SIG-M5 treated with dmso at 0.1 percent for 504 hours (cell line): ENCODE measurements at regions not wholly inside any gene's neighbourhood (a gene's known extent, or its start where the extent isn't known, plus 50 kb on each side); places are given as distances from the start of the nearest gene placed in this dataset.
"Not testable (repeated sequence)": the region's sequence is repeated elsewhere in the genome, so short reads cannot be mapped to it uniquely, and the experiment has no call there.

ENCODE experiments used
- DNase-seq: peaks from one replicate; lab custom pipeline; 2025; ENCODE audit not compliant: unreplicated experiment; lab: John Stamatoyannopoulos, UW

- DNase-seq, result no peak
Measured at GRCh38 chr7:36058020-36058592, 94.9 kb upstream of the EEPD1 start.

DNA sequence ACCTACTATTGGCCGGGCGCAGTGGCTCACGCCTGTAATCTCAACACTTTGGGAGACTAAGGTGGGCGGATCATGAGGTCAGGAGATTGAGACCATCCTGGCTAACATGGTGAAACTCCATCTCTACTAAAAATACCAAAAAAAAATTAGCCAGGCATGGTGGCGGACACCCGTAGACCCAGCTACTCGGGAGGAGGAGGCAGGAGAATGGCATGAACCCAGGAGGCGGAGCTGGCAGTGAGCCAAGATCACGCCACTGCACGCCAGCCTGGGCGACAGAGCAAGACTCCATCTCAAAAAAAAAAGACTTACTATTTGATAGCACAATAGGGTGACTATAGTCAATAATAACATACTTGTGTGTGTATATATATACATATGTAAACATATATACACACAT, 92.7 kb upstream of the EEPD1 start:
- not testable (repeated sequence) for DNase-seq

DNA sequence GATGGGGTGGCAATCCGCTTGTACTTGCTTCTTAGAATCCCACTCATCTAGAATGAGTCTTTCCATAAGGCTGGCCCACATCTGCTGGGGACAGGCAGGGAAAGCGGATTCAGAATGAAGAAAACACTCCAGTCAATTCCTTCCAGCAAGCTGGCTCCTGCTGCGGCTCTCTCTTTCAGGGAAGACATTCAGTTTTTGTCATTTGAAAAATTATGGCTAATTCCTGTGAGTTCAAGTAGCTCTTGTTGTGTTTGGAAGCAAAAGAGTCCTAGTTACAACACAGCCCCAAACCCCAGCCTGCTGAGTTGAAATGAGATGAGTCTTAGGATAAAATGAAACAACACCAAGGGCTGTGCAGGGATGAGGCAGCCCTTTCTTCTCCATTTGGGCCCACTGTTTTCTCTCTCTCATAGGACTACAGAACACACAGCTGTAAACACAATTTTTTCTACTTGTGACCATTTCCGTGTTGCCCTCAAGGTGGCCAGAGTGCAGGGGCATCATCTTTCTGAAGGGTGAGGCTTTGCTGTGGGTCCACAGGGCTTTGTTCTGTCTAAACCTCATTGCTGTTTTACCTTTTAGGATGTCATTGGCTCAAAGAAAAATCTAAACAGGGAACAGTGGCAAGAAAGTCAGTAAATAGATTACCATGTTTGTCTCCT, 90.8 kb upstream of the EEPD1 start:
- DNase-seq, result no peak

- no peak for DNase-seq
Measured at GRCh38 chr7:36064676-36065075, 88.4 kb upstream of the EEPD1 start.

DNA sequence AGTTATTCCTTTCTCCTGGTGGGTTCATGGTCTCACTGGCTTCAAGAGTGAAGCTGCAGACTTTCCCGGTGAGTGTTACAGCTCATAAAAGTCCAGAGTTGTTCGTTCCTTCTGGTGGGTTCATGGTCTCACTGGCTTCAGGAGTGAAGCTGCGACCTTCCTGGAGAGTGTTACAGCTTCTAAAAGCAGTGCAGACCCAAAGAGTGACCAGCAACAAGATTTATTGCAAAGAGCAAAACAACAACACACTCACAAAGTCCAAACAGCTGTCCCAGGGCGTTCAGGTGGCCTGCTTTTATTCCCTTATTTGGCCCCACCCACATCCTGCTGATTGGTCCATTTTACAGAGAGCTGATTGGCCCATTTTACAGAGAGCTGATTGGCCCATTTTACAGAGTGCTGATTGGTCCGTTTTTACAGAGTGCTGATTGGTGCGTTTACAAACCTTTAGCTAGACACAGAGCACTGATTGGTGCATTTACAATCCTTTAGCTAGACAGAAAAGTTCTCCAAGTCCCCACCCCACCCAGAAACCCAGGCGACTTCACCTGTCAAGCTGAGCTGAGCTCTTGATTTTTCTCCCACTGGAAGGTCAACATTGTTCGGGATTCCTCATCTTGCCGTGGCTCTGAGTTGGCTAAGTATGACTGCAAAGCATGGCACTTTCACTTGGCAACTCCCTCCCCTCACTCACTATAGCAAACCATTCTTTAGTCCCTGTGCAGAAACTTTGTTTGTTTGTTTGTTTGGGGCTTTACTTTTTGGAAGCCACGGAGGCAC, 87.3 kb upstream of the EEPD1 start:
- DNase-seq, result not testable (repeated sequence)

- no peak for DNase-seq
Measured at GRCh38 chr7:36066343-36066664, 86.8 kb upstream of the EEPD1 start.

DNA sequence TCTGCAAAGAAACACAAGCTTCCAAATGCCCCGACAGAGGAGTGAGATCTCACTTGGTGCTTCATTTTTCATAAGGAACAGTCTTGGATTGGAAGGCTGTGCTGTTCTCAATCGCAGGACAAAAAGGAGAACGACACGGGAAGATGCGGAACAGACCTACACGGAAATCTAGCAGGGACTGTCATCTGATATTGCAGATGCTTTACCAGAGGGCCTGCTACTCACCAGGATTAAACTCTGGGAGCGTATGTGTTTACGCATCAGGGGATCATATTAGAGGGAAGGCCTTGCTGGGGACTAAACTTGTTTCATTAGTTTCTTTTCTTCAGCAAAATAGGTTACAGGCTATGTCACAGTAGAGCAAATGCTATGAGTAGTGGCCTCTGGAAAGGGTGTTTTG, 82.8 kb upstream of the EEPD1 start:
- DNase-seq, result no peak

DNA sequence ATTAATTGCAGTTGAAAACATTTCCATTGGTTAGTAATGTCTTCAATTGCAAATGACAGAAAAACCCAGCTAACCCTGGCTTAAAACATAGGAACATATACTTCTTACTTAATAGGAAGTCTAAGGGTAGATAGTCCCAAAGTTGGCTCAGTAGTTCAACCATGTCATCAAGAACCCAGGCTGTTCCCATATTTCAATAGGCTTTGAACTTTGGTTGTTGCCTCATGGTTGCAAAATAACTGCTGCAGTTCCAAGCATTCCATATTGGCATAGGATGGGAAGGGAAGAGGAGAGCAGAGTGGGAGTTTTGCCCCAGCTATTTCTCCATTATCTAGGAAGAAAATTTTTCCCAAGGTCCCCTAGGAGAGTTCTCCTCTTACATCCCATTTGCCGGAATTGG, 81.4 kb upstream of the EEPD1 start:
- no peak for DNase-seq

DNA sequence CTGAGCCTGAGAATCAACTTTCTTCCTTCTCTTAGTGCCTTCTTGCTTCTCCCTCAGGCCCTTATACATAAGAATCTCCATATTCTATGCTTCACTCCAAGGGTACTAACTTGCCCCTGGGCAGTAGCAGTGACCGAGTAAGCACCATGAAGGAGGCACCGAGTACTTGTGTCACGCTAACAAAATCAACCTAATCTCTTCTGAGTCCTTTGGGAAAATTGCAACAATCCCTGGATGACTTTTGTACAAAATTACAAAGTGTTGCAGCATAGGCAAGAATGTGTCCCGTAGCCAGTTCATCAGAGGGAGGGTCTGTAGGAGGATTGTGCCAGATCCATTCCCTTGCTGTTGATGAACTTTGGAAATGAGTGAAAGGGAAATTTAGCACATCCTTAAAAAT, 80.4 kb upstream of the EEPD1 start:
- DNase-seq, result no peak

GRCh38 chr7:36075561-36075960, 77.5 kb upstream of the EEPD1 start:
- no peak for DNase-seq

DNA sequence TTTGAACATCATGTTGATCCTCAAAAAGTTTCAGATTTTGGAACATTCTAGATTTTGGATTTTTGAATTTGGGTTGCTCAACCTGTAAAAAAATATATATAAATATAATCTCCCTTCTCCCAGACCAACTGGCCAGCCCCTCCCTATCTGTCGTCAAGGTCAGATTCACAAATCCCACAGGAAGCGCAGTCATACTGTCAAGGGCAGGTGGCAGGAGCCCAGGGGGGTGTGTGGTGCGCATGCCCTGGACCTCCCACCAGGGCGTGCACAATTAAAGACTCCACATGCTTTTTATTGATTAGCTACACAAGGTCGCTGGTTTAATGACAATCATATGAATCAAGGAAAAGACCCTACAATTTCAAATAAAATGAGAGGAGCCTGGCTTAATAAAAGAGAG, 77.0 kb upstream of the EEPD1 start:
- DNase-seq, result no peak

GRCh38 chr7:36078816-36079360, 74.2 kb upstream of the EEPD1 start:
- no peak for DNase-seq

GRCh38 chr7:36079446-36080025, 73.5 kb upstream of the EEPD1 start:
- no peak for DNase-seq

- DNase-seq, result no peak
Measured at GRCh38 chr7:36080843-36081242, 72.2 kb upstream of the EEPD1 start.

- DNase-seq, result no peak
Measured at GRCh38 chr7:36082216-36082615, 70.8 kb upstream of the EEPD1 start.

- no peak for DNase-seq
Measured at GRCh38 chr7:36082910-36083309, 70.1 kb upstream of the EEPD1 start.

DNA sequence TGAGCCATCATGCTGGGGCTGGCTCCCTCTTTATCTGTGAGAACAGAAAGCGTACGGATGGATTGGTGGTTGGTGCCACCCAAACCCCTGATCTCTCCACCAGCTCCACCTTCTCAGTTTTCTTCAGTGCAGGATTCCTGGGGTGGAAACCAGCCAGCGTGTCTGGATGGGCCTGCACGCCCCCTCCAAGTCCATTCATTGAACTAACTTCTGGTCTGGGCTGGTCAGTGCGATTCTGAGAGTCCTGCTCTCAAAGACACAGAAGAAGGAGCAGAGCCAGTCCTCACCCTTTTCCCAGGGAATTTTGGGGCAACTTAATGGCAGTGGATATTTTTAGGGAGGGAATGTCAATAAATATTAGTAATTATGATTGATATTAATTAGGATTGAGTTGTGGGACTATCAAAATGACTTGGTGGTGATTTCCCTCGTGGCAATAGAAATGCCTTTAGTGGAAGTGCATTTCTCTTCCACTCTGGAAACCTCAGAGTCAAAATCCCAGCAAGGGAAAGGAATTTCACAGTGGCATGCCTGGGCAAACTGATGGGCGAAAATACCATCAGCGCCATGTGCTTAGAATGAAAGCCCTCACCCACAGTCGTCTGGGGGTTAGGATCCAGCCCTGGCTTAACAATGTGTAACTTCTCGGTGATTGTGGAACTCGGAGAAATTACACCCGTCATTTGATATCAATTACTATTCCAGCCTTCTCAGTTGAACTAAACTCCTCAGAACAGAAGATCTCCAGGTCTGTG, 69.3 kb upstream of the EEPD1 start:
- no peak for DNase-seq

DNA sequence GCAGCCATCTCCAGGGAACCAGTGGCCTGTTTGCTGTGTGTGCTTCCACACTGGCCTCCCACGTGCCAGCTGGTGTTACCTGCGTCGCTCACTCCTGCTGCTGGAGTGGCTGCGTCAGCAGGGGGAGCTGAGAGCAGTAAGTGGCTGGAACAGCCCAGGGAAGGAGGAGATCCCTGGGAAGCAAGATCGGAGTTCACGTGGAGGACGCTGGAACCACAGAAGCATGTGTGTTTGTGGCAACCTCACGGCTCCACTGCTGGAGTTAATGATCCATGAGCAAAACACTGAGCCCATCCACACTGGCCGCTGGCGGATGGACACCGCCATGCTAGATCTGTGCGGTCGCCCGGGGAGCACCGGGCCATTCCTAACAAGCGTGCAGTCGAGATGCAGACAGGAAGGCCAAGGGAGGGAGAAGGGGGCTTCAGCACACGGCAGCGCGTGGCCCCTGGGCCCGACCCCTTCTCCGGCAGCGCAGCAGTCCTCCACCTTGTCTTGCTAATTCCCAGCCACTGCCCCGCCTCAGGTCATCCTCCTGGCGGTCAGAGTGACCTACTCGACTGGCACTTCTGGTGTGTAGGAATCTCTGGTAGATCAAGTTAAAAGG, 68.5 kb upstream of the EEPD1 start:
- DNase-seq, result no peak

DNA sequence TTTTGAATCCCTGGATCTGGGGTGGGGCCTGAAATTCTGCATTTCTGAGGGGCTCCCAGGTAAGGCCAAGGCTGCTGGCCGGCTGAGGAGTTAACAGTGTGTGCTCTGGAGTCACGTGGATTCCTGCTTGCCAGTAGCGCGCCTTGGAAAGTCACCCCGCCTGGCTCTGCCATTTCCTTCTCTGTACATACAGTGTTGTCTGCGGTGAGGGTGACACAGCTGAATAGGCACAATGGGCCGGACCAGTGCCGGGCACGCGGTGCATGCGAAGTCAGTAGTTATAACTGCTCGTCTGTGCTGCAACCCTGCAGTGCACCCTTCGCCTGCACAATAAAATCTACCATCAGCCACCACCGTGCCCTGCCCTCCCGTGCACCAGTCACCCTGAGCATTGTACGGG, 68.0 kb upstream of the EEPD1 start:
- no peak for DNase-seq

GRCh38 chr7:36086571-36086970, 66.5 kb upstream of the EEPD1 start:
- no peak for DNase-seq

GRCh38 chr7:36088553-36088952, 64.5 kb upstream of the EEPD1 start:
- DNase-seq, result no peak
